Smooth muscle cell (in vitro differentiated cells): ENCODE measurements at regions not wholly inside any gene's neighbourhood (a gene's known extent, or its start where the extent isn't known, plus 50 kb on each side); places are given as distances from the start of the nearest gene placed in this dataset.
A peak's percentile ranks its signal among the peaks of the same experiment; 100 is the strongest.

Experiments
- DNase-seq: peaks from one replicate; lab custom pipeline; 2025; ENCODE audit not compliant: unreplicated experiment; lab: John Stamatoyannopoulos, UW
- H2AFZ ChIP-seq: fragments of 200-600 bp; sonication (generic); 2 replicates; pipeline ENCODE4 v1.6.0; 2016; ENCODE audit warnings: antibody characterized with exemption, low read depth, mild to moderate bottlenecking
- H3F3A ChIP-seq: fragments of 200-600 bp; sonication (generic); 2 replicates; pipeline ENCODE4 v1.6.0; 2017; ENCODE audit warnings: antibody characterized with exemption, low read depth
- H3K27ac ChIP-seq: fragments of 200-600 bp; sonication (generic); 2 replicates; pipeline ENCODE4 v1.5.1; 2016; ENCODE audit warnings: low read depth, mild to moderate bottlenecking
- H3K27me3 ChIP-seq: fragments of 200-600 bp; sonication (generic); 2 replicates; pipeline ENCODE4 v1.6.1; 2016; ENCODE audit warnings: low read depth, mild to moderate bottlenecking
- H3K36me3 ChIP-seq: fragments of 200-600 bp; sonication (generic); 2 replicates; pipeline ENCODE4 v1.5.1; 2016; ENCODE audit warnings: low read depth
- H3K4me1 ChIP-seq: fragments of 200-600 bp; sonication (generic); 2 replicates; pipeline ENCODE4 v1.5.1; 2016; ENCODE audit warnings: low read depth
- H3K4me2 ChIP-seq: fragments of 200-600 bp; sonication (generic); 2 replicates; pipeline ENCODE4 v1.6.0; 2016; ENCODE audit warnings: mild to moderate bottlenecking
- H3K4me3 ChIP-seq: fragments of 200-600 bp; sonication (generic); 2 replicates; pipeline ENCODE4 v1.5.1; 2016; ENCODE audit warnings: mild to moderate bottlenecking
- H3K79me2 ChIP-seq: fragments of 200-600 bp; sonication (generic); 2 replicates; pipeline ENCODE4 v1.6.0; 2016; ENCODE audit warnings: low read depth, mild to moderate bottlenecking
- H3K9ac ChIP-seq: fragments of 200-600 bp; sonication (generic); 2 replicates; pipeline ENCODE4 v1.6.0; 2016; ENCODE audit warnings: low read depth
- H3K9me3 ChIP-seq: fragments of 200-600 bp; sonication (generic); replicated peaks from 2 replicates; pipeline ENCODE4 v1.5.1; 2016; ENCODE audit warnings: low read depth
- H4K20me1 ChIP-seq: fragments of 200-600 bp; sonication (generic); 2 replicates; pipeline ENCODE4 v1.6.0; 2016; ENCODE audit warnings: low read depth
- WGBS: methylation state at CpG from one replicate; pipeline ENCODE4 v1.1.7; 2016; ENCODE audit warnings: low lambda C conversion rate; 5-methylcytosine and 5-hydroxymethylcytosine counted together
- TF ChIP-seq, protein P1 (sequence below): fragments of 200-600 bp; sonication (generic); IDR thresholded peaks from 2 replicates; pipeline ENCODE4 v1.5.1; 2017; ENCODE audit warnings: borderline replicate concordance, mild to moderate bottlenecking, antibody characterized with exemption; ENCODE audit not compliant: insufficient read depth, poor library complexity, severe bottlenecking

DNA sequence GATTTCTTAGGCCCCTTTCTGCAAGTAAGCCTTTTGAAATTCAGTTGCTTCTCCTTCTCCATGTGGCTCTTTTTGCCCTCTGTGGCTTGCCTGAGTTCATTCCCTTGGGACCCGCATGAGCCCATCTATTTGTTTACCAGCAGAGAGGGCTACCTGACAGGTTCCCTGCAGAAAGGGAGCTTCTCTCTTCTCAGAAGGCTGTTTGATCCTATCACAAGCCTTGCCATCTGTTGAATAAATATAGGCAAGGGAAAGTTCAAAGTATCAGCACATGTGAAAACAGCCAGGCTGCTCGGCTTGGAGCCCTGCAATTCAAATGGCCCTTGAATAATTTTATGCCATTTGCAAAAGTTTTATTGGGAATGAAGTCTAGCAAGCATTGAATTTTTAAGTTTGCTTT is 720.2 kb upstream of the FZD8 start:
- Histone ChIP-seq H3K4me1 (no peaks in the 10 kb centered on the region), H3K9me3 (no peaks in the 10 kb centered on the region), H3F3A (no peaks in the 10 kb centered on the region), H3K27ac (no peak overlapping the region), H3K27me3 (peaks cover 47% of the 10 kb centered on the region), H3K4me3 (no peak overlapping the region), H3K36me3 (no peaks in the 10 kb centered on the region), H4K20me1 (no peaks in the 10 kb centered on the region), H3K4me2 (no peak overlapping the region), H3K9ac (no peak overlapping the region), H2AFZ (no peak overlapping the region), H3K79me2 (no peaks in the 10 kb centered on the region)
- 75% methylated on average over 2 of the region's 2 CpGs for WGBS
- no peak for DNase-seq
- TF ChIP-seq, protein P1, sequence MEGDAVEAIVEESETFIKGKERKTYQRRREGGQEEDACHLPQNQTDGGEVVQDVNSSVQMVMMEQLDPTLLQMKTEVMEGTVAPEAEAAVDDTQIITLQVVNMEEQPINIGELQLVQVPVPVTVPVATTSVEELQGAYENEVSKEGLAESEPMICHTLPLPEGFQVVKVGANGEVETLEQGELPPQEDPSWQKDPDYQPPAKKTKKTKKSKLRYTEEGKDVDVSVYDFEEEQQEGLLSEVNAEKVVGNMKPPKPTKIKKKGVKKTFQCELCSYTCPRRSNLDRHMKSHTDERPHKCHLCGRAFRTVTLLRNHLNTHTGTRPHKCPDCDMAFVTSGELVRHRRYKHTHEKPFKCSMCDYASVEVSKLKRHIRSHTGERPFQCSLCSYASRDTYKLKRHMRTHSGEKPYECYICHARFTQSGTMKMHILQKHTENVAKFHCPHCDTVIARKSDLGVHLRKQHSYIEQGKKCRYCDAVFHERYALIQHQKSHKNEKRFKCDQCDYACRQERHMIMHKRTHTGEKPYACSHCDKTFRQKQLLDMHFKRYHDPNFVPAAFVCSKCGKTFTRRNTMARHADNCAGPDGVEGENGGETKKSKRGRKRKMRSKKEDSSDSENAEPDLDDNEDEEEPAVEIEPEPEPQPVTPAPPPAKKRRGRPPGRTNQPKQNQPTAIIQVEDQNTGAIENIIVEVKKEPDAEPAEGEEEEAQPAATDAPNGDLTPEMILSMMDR: no peak

DNA sequence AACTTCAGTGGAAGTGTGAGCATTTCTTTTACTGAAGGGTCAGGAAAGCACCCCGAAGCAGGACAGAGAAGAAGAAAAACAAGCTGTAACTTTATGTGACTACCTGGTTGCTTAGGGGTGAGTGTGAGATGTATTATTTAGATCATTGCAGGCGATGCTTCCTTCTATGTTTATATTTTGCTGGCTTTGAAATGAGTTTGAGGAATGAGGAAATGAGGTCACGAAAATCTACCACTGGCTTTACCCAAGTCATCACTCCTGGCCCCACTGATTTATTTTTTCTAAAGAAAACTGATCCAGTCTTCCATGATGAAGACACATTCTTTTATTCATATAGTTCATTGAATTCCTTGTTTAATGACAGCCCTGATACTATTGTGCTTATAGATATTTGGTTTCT is 716.6 kb upstream of the FZD8 start:
- no peaks in the 10 kb centered on the region for H4K20me1 ChIP-seq
- H3K36me3 ChIP-seq: no peaks in the 10 kb centered on the region
- H2AFZ ChIP-seq: no peak overlapping the region
- peaks cover 41% of the 10 kb centered on the region for H3K27me3 ChIP-seq
- no peaks in the 10 kb centered on the region for H3F3A ChIP-seq
- H3K4me2 ChIP-seq: no peak overlapping the region
- DNase-seq: no peak
- no peaks in the 10 kb centered on the region for H3K9me3 ChIP-seq
- H3K4me3 ChIP-seq: no peak overlapping the region
- no peaks in the 10 kb centered on the region for H3K4me1 ChIP-seq
- no peak overlapping the region for H3K27ac ChIP-seq
- TF ChIP-seq, protein P1: no peak
- 72% methylated on average over 3 of the region's 3 CpGs for WGBS
- H3K79me2 ChIP-seq: no peaks in the 10 kb centered on the region
- H3K9ac ChIP-seq: no peak overlapping the region

DNA sequence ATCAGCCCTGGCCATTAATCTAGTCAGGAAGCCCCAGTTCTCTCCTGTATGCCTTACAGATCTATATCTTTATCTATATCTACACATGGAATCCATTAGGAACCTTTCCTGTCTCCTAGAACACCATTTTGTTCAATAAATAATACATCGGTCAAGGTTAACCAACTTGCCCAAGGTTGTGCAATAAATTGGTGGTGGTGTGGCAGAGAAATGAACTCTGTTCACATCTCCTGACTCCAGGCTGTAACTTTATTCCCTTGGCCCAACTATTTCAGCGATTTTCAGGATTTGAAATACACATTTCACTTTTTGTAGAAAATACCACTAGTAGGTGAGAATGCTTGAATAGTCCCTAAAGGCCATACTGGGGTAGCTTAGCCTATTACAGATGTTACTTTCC is 712.5 kb upstream of the FZD8 start:
- Histone ChIP-seq H3K4me3 (no peak overlapping the region), H3K9ac (no peak overlapping the region), H3F3A (peaks cover 4% of the 10 kb centered on the region), H3K4me1 (no peaks in the 10 kb centered on the region), H3K27me3 (peaks cover 9% of the 10 kb centered on the region), H4K20me1 (no peaks in the 10 kb centered on the region), H3K79me2 (no peaks in the 10 kb centered on the region), H3K4me2 (no peak overlapping the region), H3K36me3 (no peaks in the 10 kb centered on the region), H3K9me3 (no peaks in the 10 kb centered on the region), H2AFZ (no peak overlapping the region), H3K27ac (no peak overlapping the region)
- TF ChIP-seq, protein P1: no peak
- WGBS: 91% methylated on average over 2 of the region's 2 CpGs
- no peak for DNase-seq

DNA sequence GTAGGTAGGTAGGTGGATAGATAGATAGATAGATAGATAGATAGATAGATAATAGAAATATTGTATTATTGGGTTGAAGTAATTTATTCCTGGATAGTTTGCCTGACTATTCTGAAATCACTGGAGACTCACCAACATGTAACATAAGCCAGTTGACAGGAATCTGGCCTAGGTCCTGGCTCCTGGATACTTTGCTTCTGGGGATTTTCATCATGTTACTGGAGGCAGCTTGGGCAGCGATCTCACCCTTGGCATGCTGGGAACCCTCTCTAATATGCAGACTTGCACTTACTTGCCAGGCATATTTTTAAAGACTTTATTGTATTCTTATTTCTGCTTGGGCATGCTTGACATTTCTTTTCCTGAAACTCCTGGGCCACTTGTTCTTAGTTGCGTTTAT is 709.1 kb upstream of the FZD8 start:
- H3K36me3 ChIP-seq: no peaks in the 10 kb centered on the region
- no peak overlapping the region for H2AFZ ChIP-seq
- H3K9me3 ChIP-seq: no peaks in the 10 kb centered on the region
- H3K4me1 ChIP-seq: no peaks in the 10 kb centered on the region
- H3K4me2 ChIP-seq: no peak overlapping the region
- no peak for DNase-seq
- H3K27ac ChIP-seq: peak overlapping the region; percentile 15
- TF ChIP-seq, protein P1: no peak
- no peaks in the 10 kb centered on the region for H3K79me2 ChIP-seq
- 88% methylated on average over 2 of the region's 2 CpGs for whole genome bisulfite sequencing
- no peak overlapping the region for H3K4me3 ChIP-seq
- no peak overlapping the region for H3K9ac ChIP-seq
- H3K27me3 ChIP-seq: no peaks in the 10 kb centered on the region
- H4K20me1 ChIP-seq: no peaks in the 10 kb centered on the region
- peaks cover 4% of the 10 kb centered on the region for H3F3A ChIP-seq
